HCEC 1CT (cell line): ENCODE measurements at regions not wholly inside any gene's neighbourhood (a gene's known extent, or its start where the extent isn't known, plus 50 kb on each side); places are given as distances from the start of the nearest gene placed in this dataset.
A peak's percentile ranks its signal among the peaks of the same experiment; 100 is the strongest.

Experiments
- DNase-seq: peaks from one replicate; pipeline ENCODE4 v3.0.0-alpha.2; 2017

- peak; percentile 79 for DNase-seq
Observed at GRCh38 chr7:17523813-17524739, 225.6 kb downstream of the AHR start.

- DNase-seq, result peak; percentile 47
Observed at GRCh38 chr7:17524746-17525145, 226.3 kb downstream of the AHR start.

- DNase-seq, result no peak
Observed at GRCh38 chr7:17526621-17527020, 228.2 kb downstream of the AHR start.

- peak; percentile 32 for DNase-seq
Observed at GRCh38 chr7:17528636-17529035, 230.2 kb downstream of the AHR start.

- DNase-seq, result no peak
Observed at GRCh38 chr7:17530244-17530643, 231.8 kb downstream of the AHR start.

GRCh38 chr7:17530741-17531421 lies 232.4 kb downstream of the AHR start:
- peak; percentile 47 for DNase-seq

GRCh38 chr7:17532861-17533404 lies 234.5 kb downstream of the AHR start:
- peak; percentile 98 for DNase-seq

- no peak for DNase-seq
Observed at GRCh38 chr7:17534348-17534747, 235.9 kb downstream of the AHR start.

GRCh38 chr7:17535776-17536175 lies 237.3 kb downstream of the AHR start:
- peak; percentile 60 for DNase-seq

- no peak for DNase-seq
Observed at GRCh38 chr7:17544401-17544800, 245.9 kb downstream of the AHR start.

GRCh38 chr7:17545348-17545747 lies 246.9 kb downstream of the AHR start:
- DNase-seq, result no peak

- no peak for DNase-seq
Observed at GRCh38 chr7:17546189-17546588, 247.7 kb downstream of the AHR start.

GRCh38 chr7:17546592-17546991 lies 248.1 kb downstream of the AHR start:
- DNase-seq, result peak; percentile 96

- DNase-seq, result no peak
Observed at GRCh38 chr7:17548014-17548653, 249.7 kb downstream of the AHR start.

GRCh38 chr7:17549406-17549805 lies 251.0 kb downstream of the AHR start:
- no peak for DNase-seq

- no peak for DNase-seq
Observed at GRCh38 chr7:17552373-17552772, 253.9 kb downstream of the AHR start.

GRCh38 chr7:17552952-17553351 lies 254.5 kb downstream of the AHR start:
- DNase-seq, result no peak

- DNase-seq, result no peak
Observed at GRCh38 chr7:17554341-17555015, 256.0 kb downstream of the AHR start.

GRCh38 chr7:17556247-17556956 lies 257.9 kb downstream of the AHR start:
- DNase-seq, result no peak

GRCh38 chr7:17557251-17557671 lies 258.8 kb downstream of the AHR start:
- DNase-seq, result peak; percentile 75

- no peak for DNase-seq
Observed at GRCh38 chr7:17558135-17558534, 259.7 kb downstream of the AHR start.
